Lower leg skin (tissue), 4 donors: ENCODE measurements at regions not wholly inside any gene's neighbourhood (a gene's known extent, or its start where the extent isn't known, plus 50 kb on each side); places are given as distances from the start of the nearest gene placed in this dataset.

Experiments used
- DNase-seq, 2 donors: peaks; one replicate each; pipeline ENCODE4 v3.0.0-alpha.2; 2019; ENCODE audit warnings: low spot score in 2 of 2
- H3K4me3 ChIP-seq: fragments of 200-600 bp; sonication (generic); 2 replicates; pipeline ENCODE4 v1.5.1; 2017; ENCODE audit warnings: mild to moderate bottlenecking, low read depth; ENCODE audit not compliant: poor library complexity, severe bottlenecking
- POLR2A ChIP-seq, 2 donors: fragments of 450-650 bp; IDR thresholded peaks; one replicate each; pipeline ENCODE4 v1.6.1; 2016 to 2017; ENCODE audit warnings: antibody characterized with exemption in 2 of 2, mild to moderate bottlenecking in 1 of 2, moderate library complexity in 1 of 2
- WGBS, 2 donors: methylation state at CpG; one replicate each; pipeline ENCODE4 v1.1.5; 2018; 5-methylcytosine and 5-hydroxymethylcytosine counted together
- intact Hi-C: fragments of 100-400 bp; cut with DNase I; formaldehyde crosslinking; loops from one replicate; pipeline ENCODE4 v1.15.0; 2023; ENCODE audit warnings: low total_unique reads
- TF ChIP-seq, protein P1 (sequence below), 3 donors: fragments of 450-650 bp; IDR thresholded peaks; one replicate each; pipeline ENCODE4 v1.5.1; 2016; ENCODE audit warnings: antibody characterized with exemption in 3 of 3, mild to moderate bottlenecking in 3 of 3, moderate library complexity in 2 of 3

DNA sequence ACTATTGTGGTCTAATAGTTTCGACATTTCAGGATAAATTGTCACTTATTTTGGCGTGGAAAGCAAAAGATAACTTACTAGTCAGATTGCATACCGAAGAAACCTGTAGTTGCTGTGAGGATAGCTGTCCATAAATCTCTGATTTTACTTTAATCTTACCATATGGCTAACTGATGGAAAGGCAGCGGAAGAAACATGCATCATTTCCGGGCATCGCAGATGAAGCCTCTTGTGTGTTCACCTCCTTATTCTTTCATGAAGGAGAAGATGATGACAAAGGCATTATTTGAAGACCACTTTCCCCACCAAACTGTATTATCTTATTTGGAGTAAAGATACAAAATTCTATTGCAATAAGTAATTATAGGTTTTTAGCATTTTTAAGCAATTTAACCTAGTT is 763.6 kb upstream of the SLITRK6 start:
- no peak for DNase-seq
- intact Hi-C loops: no loop called here
- 77 to 78% methylated on average over 6 of the region's 6 CpGs for WGBS, 2 donors
- H3K4me3 ChIP-seq: no peak overlapping the region
- TF ChIP-seq POLR2A (IDR thresholded peaks at IDR 0.05): no peak
- TF ChIP-seq, protein P1, sequence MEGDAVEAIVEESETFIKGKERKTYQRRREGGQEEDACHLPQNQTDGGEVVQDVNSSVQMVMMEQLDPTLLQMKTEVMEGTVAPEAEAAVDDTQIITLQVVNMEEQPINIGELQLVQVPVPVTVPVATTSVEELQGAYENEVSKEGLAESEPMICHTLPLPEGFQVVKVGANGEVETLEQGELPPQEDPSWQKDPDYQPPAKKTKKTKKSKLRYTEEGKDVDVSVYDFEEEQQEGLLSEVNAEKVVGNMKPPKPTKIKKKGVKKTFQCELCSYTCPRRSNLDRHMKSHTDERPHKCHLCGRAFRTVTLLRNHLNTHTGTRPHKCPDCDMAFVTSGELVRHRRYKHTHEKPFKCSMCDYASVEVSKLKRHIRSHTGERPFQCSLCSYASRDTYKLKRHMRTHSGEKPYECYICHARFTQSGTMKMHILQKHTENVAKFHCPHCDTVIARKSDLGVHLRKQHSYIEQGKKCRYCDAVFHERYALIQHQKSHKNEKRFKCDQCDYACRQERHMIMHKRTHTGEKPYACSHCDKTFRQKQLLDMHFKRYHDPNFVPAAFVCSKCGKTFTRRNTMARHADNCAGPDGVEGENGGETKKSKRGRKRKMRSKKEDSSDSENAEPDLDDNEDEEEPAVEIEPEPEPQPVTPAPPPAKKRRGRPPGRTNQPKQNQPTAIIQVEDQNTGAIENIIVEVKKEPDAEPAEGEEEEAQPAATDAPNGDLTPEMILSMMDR (IDR thresholded peaks at IDR 0.05): no peak

DNA sequence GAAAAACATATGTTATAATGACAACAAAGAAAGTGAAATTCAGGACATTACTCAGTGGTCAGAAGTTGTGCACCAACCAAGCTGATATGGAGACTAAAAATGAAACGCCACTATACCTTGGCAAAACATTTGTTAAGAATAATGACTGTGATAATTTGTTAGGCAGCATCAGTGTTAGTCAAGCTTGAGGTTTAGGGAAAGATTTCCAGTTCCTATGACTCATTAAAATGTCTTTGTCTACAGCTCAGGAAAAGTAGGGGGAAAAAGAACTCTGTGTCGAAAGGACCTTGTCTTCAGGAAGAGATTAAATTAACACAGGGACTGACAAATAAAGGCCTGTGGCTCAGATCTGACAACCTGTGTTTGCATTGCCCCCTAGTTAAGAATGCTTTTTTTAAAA is 764.1 kb upstream of the SLITRK6 start:
- DNase-seq: no peak
- 71 to 74% methylated on average over 2 of the region's 2 CpGs for WGBS, 2 donors
- intact Hi-C loops: no loop called here
- TF ChIP-seq, protein P1 (IDR thresholded peaks at IDR 0.05): no peak
- no peak for TF ChIP-seq POLR2A (IDR thresholded peaks at IDR 0.05)
- no peak overlapping the region for H3K4me3 ChIP-seq

DNA sequence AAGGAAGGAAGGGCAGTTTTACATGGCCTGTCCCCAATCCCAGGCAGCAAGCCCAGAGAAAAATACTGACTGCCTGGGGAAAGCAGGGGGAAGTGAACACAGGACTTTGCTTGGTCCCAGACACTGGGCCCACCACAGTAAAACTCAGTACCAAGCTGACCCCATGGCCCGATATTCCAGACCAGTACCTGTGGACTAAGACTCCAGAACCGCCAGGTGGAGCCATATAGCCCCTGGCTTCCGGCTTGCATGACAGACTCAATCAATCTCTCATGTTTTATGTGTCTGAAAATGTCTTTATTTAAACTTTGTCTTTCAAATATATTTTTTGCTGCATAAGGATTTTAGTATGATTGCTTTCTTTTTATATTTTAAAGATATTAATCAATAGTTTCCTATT is 767.9 kb upstream of the SLITRK6 start:
- WGBS, 2 donors: 74 to 90% methylated on average over 3 of the region's 3 CpGs
- no peak for TF ChIP-seq POLR2A (IDR thresholded peaks at IDR 0.05)
- TF ChIP-seq, protein P1 (IDR thresholded peaks at IDR 0.05): no peak
- DNase-seq: no peak
- H3K4me3 ChIP-seq: no peak overlapping the region
- intact Hi-C loops: no loop called here

DNA sequence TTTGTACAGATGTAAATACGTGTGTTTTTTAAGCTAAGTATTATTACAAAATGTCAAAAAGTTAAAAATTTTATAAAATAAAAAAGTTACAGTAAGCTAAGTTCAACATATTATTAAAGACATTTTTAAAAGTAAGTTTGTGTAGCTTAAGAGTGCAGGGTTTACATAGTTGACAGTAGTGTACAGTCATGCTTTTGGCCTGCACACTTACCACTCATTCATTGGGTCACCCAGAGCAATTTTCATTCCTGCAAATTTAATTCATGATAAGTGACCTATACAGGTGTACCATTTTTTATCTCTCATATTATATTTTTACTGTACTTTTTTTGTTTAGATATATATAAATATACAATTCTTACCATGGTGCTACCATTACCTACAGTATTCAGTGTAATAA is 769.9 kb upstream of the SLITRK6 start:
- TF ChIP-seq, protein P1 (IDR thresholded peaks at IDR 0.05): no peak
- TF ChIP-seq POLR2A (IDR thresholded peaks at IDR 0.05): no peak
- no peak for DNase-seq
- H3K4me3 ChIP-seq: no peak overlapping the region
- WGBS, 2 donors: 82 to 83% methylated on average over 1 of the region's 1 CpG
- intact Hi-C loops: no loop called here

DNA sequence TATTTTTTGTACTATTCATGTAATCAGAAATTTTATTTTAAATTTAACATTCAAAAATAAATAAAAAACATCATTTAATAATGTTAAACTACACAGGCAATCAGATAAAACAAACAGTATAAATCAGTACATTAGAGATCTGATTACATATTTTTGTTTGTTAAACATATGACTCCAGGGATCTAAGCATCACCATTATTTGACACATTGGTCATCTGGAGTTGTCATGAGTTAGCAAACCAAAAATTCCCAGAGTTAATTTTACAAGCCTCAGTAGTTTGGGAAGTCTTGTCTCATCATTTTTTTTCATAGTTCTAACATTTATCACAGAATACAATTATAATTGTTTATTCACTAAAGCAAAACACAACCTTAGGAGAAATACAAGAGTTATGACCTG is 770.8 kb upstream of the SLITRK6 start:
- no peak for TF ChIP-seq POLR2A (IDR thresholded peaks at IDR 0.05)
- TF ChIP-seq, protein P1 (IDR thresholded peaks at IDR 0.05): no peak
- DNase-seq: no peak
- intact Hi-C loops: no loop called here
- no peak overlapping the region for H3K4me3 ChIP-seq

DNA sequence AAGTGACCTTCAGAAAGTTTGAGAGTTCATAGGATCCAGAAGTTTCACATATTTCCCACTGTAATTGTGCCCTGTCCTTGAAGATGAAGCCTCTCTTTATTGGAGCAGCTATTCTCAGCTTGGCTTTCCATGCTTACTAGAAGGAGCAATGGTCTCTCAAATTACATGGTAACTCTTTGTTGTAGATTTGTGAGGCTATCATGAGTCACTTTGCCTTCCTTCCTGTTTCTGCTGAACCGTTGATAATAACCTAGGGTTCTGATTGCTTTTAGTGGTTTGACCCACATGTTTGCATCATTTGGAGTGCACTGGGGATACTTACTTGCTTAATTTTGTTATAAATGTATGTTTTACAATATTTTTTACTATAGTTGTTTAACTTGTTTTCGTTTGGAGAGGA is 772.9 kb upstream of the SLITRK6 start:
- TF ChIP-seq, protein P1 (IDR thresholded peaks at IDR 0.05): no peak
- no peak for TF ChIP-seq POLR2A (IDR thresholded peaks at IDR 0.05)
- 53 to 62% methylated on average over 2 of the region's 2 CpGs for WGBS, 2 donors
- no peak for DNase-seq
- intact Hi-C loops: no loop called here
- no peak overlapping the region for H3K4me3 ChIP-seq
